ENCODE measurements at regions not wholly inside any gene's neighbourhood (a gene's known extent, or its start where the extent isn't known, plus 50 kb on each side); places are given as distances from the start of the nearest gene placed in this dataset.

- TF ChIP-seq RBBP5 (IDR thresholded peaks at IDR 0.05; ENCODE audit: borderline replicate concordance, low read depth, low read length): no peak
- TF ChIP-seq SIN3A (conservative IDR thresholded peaks at IDR 0.05 in 1 of 2, IDR thresholded peaks at IDR 0.05 in 1 of 2; ENCODE audit: low read depth in 1 of 2, low read length in 2 of 2): no peak
Measured at GRCh38 chr10:111822661-111823060, 360.9 kb downstream of the GPAM start (continued).

Measured in H1 (cell line).